ENCODE measurements at regions not wholly inside any gene's neighbourhood (a gene's known extent, or its start where the extent isn't known, plus 50 kb on each side); places are given as distances from the start of the nearest gene placed in this dataset.

DNA sequence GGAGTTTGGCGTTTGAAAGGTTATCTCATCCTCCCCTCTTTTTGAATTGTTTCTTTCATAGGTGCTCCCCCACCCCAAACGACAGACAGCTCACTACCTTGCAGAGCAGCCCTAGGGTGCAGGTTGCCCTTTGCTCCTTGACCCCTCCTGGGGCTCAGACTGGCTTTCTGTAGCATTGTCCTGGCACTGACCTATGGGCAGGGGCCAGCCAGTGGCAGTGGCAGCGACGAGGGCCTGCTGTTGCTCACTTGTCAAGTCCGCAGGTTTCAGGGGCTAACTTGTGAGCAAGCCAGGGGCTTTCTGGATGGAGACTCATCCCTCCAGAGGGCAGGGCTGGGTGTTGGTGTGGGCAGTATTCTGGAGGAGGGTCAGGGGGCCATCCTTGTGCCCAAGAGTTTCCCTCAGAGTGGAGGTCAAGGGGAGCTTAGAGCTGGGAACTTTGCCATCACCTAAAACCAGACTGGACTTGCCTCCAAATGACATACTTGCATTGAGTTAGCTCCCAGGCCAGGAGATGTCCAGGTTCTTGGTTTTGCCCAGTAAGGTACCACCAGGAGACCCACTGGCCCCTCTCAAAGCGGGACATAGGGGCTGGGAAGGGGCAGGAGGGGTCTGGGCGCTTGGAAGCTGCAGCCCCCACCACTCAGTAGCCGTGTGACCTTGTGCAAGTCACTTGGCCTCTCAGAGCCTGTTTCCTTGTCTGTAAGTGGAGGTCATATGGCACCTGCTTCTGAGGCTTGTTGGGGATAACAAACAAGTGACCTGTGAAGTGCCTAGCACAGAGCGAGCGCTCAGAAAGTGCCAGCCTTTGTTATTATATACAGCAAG lies 53.5 kb upstream of the CDKN2AIPNL start:
- peak overlapping the region; percentile 62 to 69 for H3K4me3 ChIP-seq (replicated peaks in 1 of 2; ENCODE audit: low read depth in 1 of 2, low read length in 2 of 2)
- ATAC-seq (peak; percentile 4), DNase-seq (ENCODE audit: low read depth, low spot score) (no peak)
- H3K9me3 ChIP-seq (ENCODE audit: control insufficient read depth in 1 of 2, insufficient read depth in 1 of 2, low read depth in 1 of 2, low read length in 2 of 2): no peaks in the 10 kb centered on the region
- no TSS peak for BruUV-seq (replicated peaks)
- TF ChIP-seq, protein P1, sequence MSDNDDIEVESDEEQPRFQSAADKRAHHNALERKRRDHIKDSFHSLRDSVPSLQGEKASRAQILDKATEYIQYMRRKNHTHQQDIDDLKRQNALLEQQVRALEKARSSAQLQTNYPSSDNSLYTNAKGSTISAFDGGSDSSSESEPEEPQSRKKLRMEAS (IDR thresholded peaks at IDR 0.05): no peak
- TF ChIP-seq RAD21 (IDR thresholded peaks at IDR 0.05; ENCODE audit: low read depth) (no peak), TCF7L2 (IDR thresholded peaks at IDR 0.05; ENCODE audit: borderline replicate concordance, extremely low read depth, insufficient read depth, insufficient read length) (no peak), ZFX (IDR thresholded peaks at IDR 0.05) (no peak), SIN3A (IDR thresholded peaks at IDR 0.05; ENCODE audit: low read depth) (no peak), ZNF274 (IDR thresholded peaks at IDR 0.05; ENCODE audit: low read depth, low read length) (no peak), EZH2phosphoT487 (IDR thresholded peaks at IDR 0.05; ENCODE audit: borderline replicate concordance) (no peak), SP1 (IDR thresholded peaks at IDR 0.05; ENCODE audit: low read depth) (no peak), EZH2 (IDR thresholded peaks at IDR 0.05) (no peak), SRF (IDR thresholded peaks at IDR 0.05; ENCODE audit: low read depth) (no peak), POLR2A (IDR thresholded peaks at IDR 0.05; ENCODE audit: borderline replicate concordance, extremely low read depth, insufficient read depth, insufficient read length) (no peak)
- TF ChIP-seq, protein P2, sequence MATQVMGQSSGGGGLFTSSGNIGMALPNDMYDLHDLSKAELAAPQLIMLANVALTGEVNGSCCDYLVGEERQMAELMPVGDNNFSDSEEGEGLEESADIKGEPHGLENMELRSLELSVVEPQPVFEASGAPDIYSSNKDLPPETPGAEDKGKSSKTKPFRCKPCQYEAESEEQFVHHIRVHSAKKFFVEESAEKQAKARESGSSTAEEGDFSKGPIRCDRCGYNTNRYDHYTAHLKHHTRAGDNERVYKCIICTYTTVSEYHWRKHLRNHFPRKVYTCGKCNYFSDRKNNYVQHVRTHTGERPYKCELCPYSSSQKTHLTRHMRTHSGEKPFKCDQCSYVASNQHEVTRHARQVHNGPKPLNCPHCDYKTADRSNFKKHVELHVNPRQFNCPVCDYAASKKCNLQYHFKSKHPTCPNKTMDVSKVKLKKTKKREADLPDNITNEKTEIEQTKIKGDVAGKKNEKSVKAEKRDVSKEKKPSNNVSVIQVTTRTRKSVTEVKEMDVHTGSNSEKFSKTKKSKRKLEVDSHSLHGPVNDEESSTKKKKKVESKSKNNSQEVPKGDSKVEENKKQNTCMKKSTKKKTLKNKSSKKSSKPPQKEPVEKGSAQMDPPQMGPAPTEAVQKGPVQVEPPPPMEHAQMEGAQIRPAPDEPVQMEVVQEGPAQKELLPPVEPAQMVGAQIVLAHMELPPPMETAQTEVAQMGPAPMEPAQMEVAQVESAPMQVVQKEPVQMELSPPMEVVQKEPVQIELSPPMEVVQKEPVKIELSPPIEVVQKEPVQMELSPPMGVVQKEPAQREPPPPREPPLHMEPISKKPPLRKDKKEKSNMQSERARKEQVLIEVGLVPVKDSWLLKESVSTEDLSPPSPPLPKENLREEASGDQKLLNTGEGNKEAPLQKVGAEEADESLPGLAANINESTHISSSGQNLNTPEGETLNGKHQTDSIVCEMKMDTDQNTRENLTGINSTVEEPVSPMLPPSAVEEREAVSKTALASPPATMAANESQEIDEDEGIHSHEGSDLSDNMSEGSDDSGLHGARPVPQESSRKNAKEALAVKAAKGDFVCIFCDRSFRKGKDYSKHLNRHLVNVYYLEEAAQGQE (IDR thresholded peaks at IDR 0.05; ENCODE audit: low read depth): no peak
- TF ChIP-seq, protein P3, sequence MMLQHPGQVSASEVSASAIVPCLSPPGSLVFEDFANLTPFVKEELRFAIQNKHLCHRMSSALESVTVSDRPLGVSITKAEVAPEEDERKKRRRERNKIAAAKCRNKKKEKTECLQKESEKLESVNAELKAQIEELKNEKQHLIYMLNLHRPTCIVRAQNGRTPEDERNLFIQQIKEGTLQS (IDR thresholded peaks at IDR 0.05): no peak
- H3K4me1 ChIP-seq (ENCODE audit: control insufficient read depth in 1 of 2, insufficient read depth in 2 of 2, low read length in 2 of 2): peaks cover 16 to 30% of the 10 kb centered on the region in 2 experiments
- no peaks in the 10 kb centered on the region for H3K36me3 ChIP-seq (ENCODE audit: control insufficient read depth in 1 of 2, insufficient read depth in 2 of 2, low read length in 2 of 2)
- H3K79me2 ChIP-seq (ENCODE audit: insufficient read depth, low read length): no peaks in the 10 kb centered on the region
- no peaks in the 10 kb centered on the region for H3K27me3 ChIP-seq (ENCODE audit: insufficient read depth, low read length)
- intact Hi-C loops (cut with micrococcal nuclease): loop anchor here (5.0 kb wide), 2 partner anchors 42 to 53 kb away; partner anchors contain the start of gene CDKN2AIPNL
- H3K4me2 ChIP-seq (ENCODE audit: low read length): peak overlapping the region; percentile 88
- H3K27ac ChIP-seq (ENCODE audit: low read depth, low read length): peak overlapping the region; percentile 99
- RAD21 ChIA-PET (ENCODE audit: low non-redundant PET in 1 of 2, low total read pairs in 2 of 2, uncharacterized antibody in 2 of 2, unreplicated experiment in 2 of 2): interaction anchor here (0.9 to 1.8 kb wide), 5 partner anchors 38 to 47 kb away, joined by 3 to 6 read pairs (median 4); no protein-coding TSS in a partner anchor
- CTCF ChIA-PET: interaction anchor here (1.1 to 1.2 kb wide), 3 partner anchors 9 to 62 kb away, joined by 3 to 8 read pairs (median 8); no protein-coding TSS in a partner anchor
- H4K20me1 ChIP-seq (ENCODE audit: insufficient read depth): no peaks in the 10 kb centered on the region
- H2AFZ ChIP-seq (ENCODE audit: low read depth, low read length, poor library complexity, severe bottlenecking): peak overlapping the region; percentile 1
- POLR2A ChIA-PET: interaction anchor here (1.1 to 2.9 kb wide), 8 partner anchors 13 to 62 kb away, joined by 3 to 21 read pairs (median 7); partner anchors contain the start of genes CDKN2AIPNL and JADE2
- peak overlapping the region; percentile 72 for H3K9ac ChIP-seq (ENCODE audit: low read length)
- H3K9me2 ChIP-seq (ENCODE audit: insufficient read depth): no peaks in the 10 kb centered on the region
